Cardiac muscle cell (in vitro differentiated cells and primary cell): ENCODE measurements at regions not wholly inside any gene's neighbourhood (a gene's known extent, or its start where the extent isn't known, plus 50 kb on each side); places are given as distances from the start of the nearest gene placed in this dataset.

Experiments used
- DNase-seq, 2 donors: peaks; one replicate each; pipeline versions ENCODE4 v3.0.0 to v3.0.0-alpha.2; 2010 to 2017; ENCODE audit warnings: low read depth in 1 of 2, low spot score in 1 of 2
- H3K27ac ChIP-seq: fragments of 200-600 bp; sonication (generic); 2 replicates; pipeline ENCODE4 v1.5.1; 2016
- H3K27me3 ChIP-seq: fragments of 200-600 bp; sonication (generic); 2 replicates; pipeline ENCODE4 v1.6.0; 2016; ENCODE audit warnings: control low read depth
- H3K36me3 ChIP-seq: fragments of 200-600 bp; sonication (generic); 2 replicates; pipeline ENCODE4 v1.5.1; 2016; ENCODE audit warnings: control low read depth
- H3K4me1 ChIP-seq: fragments of 200-600 bp; sonication (generic); 2 replicates; pipeline ENCODE4 v1.8.1; 2017; ENCODE audit warnings: low read depth, mild to moderate bottlenecking, mixed run types
- H3K4me3 ChIP-seq: fragments of 200-600 bp; sonication (generic); 2 replicates; pipeline ENCODE4 v1.5.1; 2016; ENCODE audit warnings: mild to moderate bottlenecking
- H3K9me3 ChIP-seq: fragments of 200-600 bp; sonication (generic); 2 replicates; pipeline ENCODE4 v1.5.1; 2017; ENCODE audit warnings: low read depth, mild to moderate bottlenecking, control low read depth
- TF ChIP-seq, protein P1 (sequence below): IDR thresholded peaks from 2 replicates; pipeline ENCODE4 v1.5.1; 2012; ENCODE audit warnings: low read depth, mild to moderate bottlenecking, low read length

- peaks cover 41% of the 10 kb centered on the region for H3K4me1 ChIP-seq
- no peaks in the 10 kb centered on the region for H3K36me3 ChIP-seq
- no peak overlapping the region for H3K4me3 ChIP-seq
- TF ChIP-seq, protein P1, sequence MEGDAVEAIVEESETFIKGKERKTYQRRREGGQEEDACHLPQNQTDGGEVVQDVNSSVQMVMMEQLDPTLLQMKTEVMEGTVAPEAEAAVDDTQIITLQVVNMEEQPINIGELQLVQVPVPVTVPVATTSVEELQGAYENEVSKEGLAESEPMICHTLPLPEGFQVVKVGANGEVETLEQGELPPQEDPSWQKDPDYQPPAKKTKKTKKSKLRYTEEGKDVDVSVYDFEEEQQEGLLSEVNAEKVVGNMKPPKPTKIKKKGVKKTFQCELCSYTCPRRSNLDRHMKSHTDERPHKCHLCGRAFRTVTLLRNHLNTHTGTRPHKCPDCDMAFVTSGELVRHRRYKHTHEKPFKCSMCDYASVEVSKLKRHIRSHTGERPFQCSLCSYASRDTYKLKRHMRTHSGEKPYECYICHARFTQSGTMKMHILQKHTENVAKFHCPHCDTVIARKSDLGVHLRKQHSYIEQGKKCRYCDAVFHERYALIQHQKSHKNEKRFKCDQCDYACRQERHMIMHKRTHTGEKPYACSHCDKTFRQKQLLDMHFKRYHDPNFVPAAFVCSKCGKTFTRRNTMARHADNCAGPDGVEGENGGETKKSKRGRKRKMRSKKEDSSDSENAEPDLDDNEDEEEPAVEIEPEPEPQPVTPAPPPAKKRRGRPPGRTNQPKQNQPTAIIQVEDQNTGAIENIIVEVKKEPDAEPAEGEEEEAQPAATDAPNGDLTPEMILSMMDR: no peak
- no peaks in the 10 kb centered on the region for H3K27me3 ChIP-seq
- DNase-seq: peak in 1 of 2 donors; percentile 8
- peak overlapping the region; percentile 81 for H3K27ac ChIP-seq
- no peaks in the 10 kb centered on the region for H3K9me3 ChIP-seq
Measured at GRCh38 chr6:125558907-125559306, 190.5 kb upstream of the HEY2 start.

DNA sequence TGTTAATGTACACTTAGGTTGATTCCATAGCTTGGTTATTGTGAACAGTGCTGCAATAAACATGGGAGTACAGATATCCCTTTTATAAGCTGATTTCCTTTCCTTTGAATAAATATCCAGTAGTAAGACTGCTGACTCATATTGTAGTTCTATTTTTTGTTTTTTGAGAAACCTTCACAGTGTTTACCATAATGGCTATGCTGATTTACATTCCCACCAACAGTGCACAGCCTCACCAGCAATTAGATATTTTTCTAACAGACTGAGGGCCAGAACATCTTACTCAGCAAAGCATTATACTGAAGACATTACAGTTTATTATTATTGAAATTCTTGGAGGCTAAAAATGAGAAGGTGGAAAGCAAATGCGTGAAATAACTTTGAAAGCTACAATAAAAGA lies 187.3 kb upstream of the HEY2 start:
- H3K4me3 ChIP-seq: no peak overlapping the region
- H3K4me1 ChIP-seq: peaks cover 32% of the 10 kb centered on the region
- no peak for DNase-seq
- H3K36me3 ChIP-seq: no peaks in the 10 kb centered on the region
- TF ChIP-seq, protein P1: no peak
- H3K27ac ChIP-seq: no peak overlapping the region
- H3K9me3 ChIP-seq: no peaks in the 10 kb centered on the region
- no peaks in the 10 kb centered on the region for H3K27me3 ChIP-seq

- H3K27me3 ChIP-seq: no peaks in the 10 kb centered on the region
- H3K9me3 ChIP-seq: no peaks in the 10 kb centered on the region
- no peaks in the 10 kb centered on the region for H3K36me3 ChIP-seq
- peaks cover 12% of the 10 kb centered on the region for H3K4me1 ChIP-seq
- H3K27ac ChIP-seq: no peak overlapping the region
- DNase-seq: no peak
- TF ChIP-seq, protein P1: no peak
- no peak overlapping the region for H3K4me3 ChIP-seq
Measured at GRCh38 chr6:125564941-125565340, 184.5 kb upstream of the HEY2 start.

DNA sequence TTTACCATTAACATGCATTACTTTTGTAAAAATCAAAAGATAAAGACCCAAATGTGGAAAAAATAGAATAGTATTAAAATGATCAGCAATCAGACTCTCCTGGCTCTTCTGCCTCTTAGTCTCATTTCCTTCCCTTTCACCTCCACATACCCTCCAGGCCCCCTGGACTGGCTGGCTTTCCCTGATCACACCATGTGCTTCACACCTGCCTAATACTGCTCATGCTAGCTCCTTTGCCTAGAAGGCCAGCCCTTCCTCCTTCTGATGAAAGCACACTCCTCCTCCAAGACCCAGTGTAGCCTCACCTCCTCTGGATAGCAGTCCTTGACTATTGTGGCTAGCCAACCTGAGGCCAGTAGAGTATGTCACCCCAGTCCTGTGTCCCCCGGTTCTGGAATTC lies 182.0 kb upstream of the HEY2 start:
- Histone ChIP-seq H3K4me3 (no peak overlapping the region), H3K27me3 (no peaks in the 10 kb centered on the region), H3K27ac (no peak overlapping the region), H3K4me1 (peaks cover 12% of the 10 kb centered on the region), H3K36me3 (no peaks in the 10 kb centered on the region), H3K9me3 (no peaks in the 10 kb centered on the region)
- DNase-seq: no peak
- TF ChIP-seq, protein P1: no peak

GRCh38 chr6:125568609-125569008 lies 180.8 kb upstream of the HEY2 start:
- TF ChIP-seq, protein P1: no peak
- H3K9me3 ChIP-seq: no peaks in the 10 kb centered on the region
- H3K27me3 ChIP-seq: no peaks in the 10 kb centered on the region
- DNase-seq: no peak
- H3K27ac ChIP-seq: no peak overlapping the region
- H3K4me1 ChIP-seq: peaks cover 12% of the 10 kb centered on the region
- no peak overlapping the region for H3K4me3 ChIP-seq
- H3K36me3 ChIP-seq: no peaks in the 10 kb centered on the region

- DNase-seq: peak in 1 of 2 donors; percentile 21
- Histone ChIP-seq H3K27ac (no peak overlapping the region), H3K4me3 (no peak overlapping the region), H3K9me3 (no peaks in the 10 kb centered on the region), H3K27me3 (no peaks in the 10 kb centered on the region), H3K36me3 (no peaks in the 10 kb centered on the region), H3K4me1 (peaks cover 7% of the 10 kb centered on the region)
- TF ChIP-seq, protein P1: no peak
Measured at GRCh38 chr6:125570526-125570925, 178.9 kb upstream of the HEY2 start.
